BJ (cell line): ENCODE measurements at regions not wholly inside any gene's neighbourhood (a gene's known extent, or its start where the extent isn't known, plus 50 kb on each side); places are given as distances from the start of the nearest gene placed in this dataset.

ENCODE experiments used
- CTCF ChIA-PET: fragments of 350-600 bp; formaldehyde crosslinking; extraction: SDS; loops from one replicate; lab custom pipeline; 2021; ENCODE audit warnings: antibody characterized with exemption, inconsistent platforms; lab: Yijun Ruan, JAX
- POLR2A ChIA-PET: fragments of 300-600 bp; sonication (Branson Sonifier 250); formaldehyde crosslinking; extraction: SDS; loops from one replicate; lab custom pipeline; 2021; ENCODE audit warnings: antibody characterized with exemption; lab: Charles Lee
- DNase-seq: peaks from one replicate; pipeline ENCODE4 v3.0.0-alpha.2; 2011; ENCODE audit warnings: low read depth
- H3K27me3 ChIP-seq: 2 replicates; pipeline ENCODE4 v1.6.0; 2011; ENCODE audit warnings: low read length; ENCODE audit not compliant: control insufficient read depth, insufficient read depth
- H3K36me3 ChIP-seq: 2 replicates; pipeline ENCODE4 v1.5.1; 2011; ENCODE audit warnings: low read length; ENCODE audit not compliant: control insufficient read depth, insufficient read depth
- H3K4me3 ChIP-seq: 2 replicates; pipeline ENCODE4 v1.5.1; 2011; ENCODE audit warnings: low read depth, mild to moderate bottlenecking, control low read depth, low read length
- TF ChIP-seq, protein P1 (sequence below): IDR thresholded peaks from 2 replicates; pipeline ENCODE4 v1.5.1; 2011; ENCODE audit warnings: low read depth, mild to moderate bottlenecking, control low read depth, inconsistent platforms, low read length, moderate library complexity; ENCODE audit not compliant: insufficient read depth

DNA sequence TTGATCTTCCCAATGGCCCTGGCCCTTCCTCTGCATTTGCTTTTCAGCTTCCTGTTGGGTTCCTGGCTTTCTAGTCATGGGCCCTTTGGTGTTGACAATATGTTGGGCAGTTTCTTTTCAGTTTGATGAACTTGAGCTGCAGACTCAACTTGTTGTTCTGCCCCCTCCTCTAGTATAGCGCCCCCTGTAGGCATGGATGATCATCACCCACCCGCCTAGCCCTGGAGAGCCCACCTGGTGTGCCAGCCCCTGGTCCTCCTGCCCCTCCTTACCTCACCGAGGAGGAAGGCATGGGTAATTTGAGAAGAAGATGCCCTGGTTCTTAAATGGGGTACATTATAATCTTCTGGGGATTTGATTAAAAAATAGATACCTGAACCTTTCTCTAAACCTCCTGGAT is 271.2 kb downstream of the SNX10 start:
- CTCF ChIA-PET, result interaction anchor here (0.9 kb wide), 1 partner anchor 15 kb away, joined by 3 read pairs; no protein-coding TSS in a partner anchor
- Histone ChIP-seq H3K36me3 (no peaks in the 10 kb centered on the region), H3K27me3 (no peaks in the 10 kb centered on the region), H3K4me3 (no peak overlapping the region)
- POLR2A ChIA-PET, result no interaction called here
- TF ChIP-seq, protein P1, sequence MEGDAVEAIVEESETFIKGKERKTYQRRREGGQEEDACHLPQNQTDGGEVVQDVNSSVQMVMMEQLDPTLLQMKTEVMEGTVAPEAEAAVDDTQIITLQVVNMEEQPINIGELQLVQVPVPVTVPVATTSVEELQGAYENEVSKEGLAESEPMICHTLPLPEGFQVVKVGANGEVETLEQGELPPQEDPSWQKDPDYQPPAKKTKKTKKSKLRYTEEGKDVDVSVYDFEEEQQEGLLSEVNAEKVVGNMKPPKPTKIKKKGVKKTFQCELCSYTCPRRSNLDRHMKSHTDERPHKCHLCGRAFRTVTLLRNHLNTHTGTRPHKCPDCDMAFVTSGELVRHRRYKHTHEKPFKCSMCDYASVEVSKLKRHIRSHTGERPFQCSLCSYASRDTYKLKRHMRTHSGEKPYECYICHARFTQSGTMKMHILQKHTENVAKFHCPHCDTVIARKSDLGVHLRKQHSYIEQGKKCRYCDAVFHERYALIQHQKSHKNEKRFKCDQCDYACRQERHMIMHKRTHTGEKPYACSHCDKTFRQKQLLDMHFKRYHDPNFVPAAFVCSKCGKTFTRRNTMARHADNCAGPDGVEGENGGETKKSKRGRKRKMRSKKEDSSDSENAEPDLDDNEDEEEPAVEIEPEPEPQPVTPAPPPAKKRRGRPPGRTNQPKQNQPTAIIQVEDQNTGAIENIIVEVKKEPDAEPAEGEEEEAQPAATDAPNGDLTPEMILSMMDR, result no peak
- DNase-seq, result no peak

DNA sequence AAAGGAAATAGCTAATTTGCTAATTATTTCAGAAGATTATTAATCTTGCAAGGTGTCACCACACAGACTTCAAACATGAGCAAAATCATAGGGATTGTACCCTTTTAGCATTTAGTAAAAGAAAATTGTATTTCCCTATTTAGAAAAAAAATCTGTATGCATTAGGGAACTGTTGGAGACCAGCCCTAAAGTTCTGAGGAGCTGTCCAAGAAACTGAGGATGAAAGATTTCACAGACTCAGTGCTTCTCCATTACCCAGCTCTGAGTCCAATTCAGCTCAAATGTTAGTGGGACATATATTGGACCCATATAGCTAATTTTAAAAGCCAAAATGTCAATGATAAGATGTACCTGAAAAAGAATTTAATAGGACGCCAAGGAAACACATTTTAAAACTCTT is 271.7 kb downstream of the SNX10 start:
- no peaks in the 10 kb centered on the region for H3K27me3 ChIP-seq
- ChIA-PET CTCF (interaction anchor here (0.9 kb wide), 1 partner anchor 16 kb away, joined by 3 read pairs; no protein-coding TSS in a partner anchor), POLR2A (no interaction called here)
- H3K36me3 ChIP-seq, result no peaks in the 10 kb centered on the region
- TF ChIP-seq, protein P1, result no peak
- DNase-seq, result no peak
- no peak overlapping the region for H3K4me3 ChIP-seq

DNA sequence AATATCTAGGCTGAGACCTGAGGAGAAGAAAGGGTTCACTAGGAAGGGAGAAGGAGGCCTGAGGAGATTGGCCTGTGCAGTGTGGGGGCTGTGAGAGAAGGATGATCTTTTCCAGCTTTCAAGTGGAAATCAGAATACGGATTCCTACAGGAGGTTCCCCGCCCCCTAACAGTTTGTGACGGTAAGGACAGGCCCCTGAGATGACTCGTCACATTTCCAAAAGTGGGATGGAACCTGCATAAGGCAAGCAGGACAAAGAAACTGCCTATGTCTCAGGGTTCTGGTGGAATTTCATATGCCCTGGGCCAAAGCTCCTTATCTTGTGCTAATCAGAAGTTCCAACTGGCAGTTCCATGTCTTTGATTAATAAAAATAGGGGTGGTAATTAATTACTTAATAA is 275.6 kb downstream of the SNX10 start:
- CTCF ChIA-PET, result interaction anchor here (1.3 kb wide), 1 partner anchor 23 kb away, joined by 3 read pairs; no protein-coding TSS in a partner anchor
- no peak overlapping the region for H3K4me3 ChIP-seq
- no peak for DNase-seq
- H3K36me3 ChIP-seq, result no peaks in the 10 kb centered on the region
- no peaks in the 10 kb centered on the region for H3K27me3 ChIP-seq
- POLR2A ChIA-PET, result no interaction called here
- TF ChIP-seq, protein P1, result no peak

DNA sequence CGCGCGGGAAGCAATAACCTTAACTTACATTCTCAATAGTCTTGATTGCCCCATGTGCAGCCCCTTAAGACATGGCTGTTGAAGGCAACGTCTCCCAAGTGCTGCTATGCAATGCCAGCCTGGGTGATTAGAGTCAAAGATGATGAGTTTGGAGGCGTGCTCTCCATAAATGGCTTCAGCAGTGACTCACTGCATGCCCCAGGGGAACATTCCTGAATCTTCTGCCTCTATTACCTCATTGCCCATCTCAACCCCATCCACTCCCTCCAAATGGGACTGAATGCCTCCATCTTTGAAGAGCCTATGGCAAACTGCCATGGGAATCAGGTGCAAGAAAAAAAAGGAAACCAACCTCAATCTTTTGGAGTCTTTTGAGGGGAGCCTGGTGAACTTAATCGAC is 282.8 kb downstream of the SNX10 start:
- POLR2A ChIA-PET, result no interaction called here
- TF ChIP-seq, protein P1, result no peak
- CTCF ChIA-PET, result no interaction called here
- DNase-seq, result no peak
- Histone ChIP-seq H3K27me3 (no peaks in the 10 kb centered on the region), H3K36me3 (no peaks in the 10 kb centered on the region), H3K4me3 (no peak overlapping the region)

DNA sequence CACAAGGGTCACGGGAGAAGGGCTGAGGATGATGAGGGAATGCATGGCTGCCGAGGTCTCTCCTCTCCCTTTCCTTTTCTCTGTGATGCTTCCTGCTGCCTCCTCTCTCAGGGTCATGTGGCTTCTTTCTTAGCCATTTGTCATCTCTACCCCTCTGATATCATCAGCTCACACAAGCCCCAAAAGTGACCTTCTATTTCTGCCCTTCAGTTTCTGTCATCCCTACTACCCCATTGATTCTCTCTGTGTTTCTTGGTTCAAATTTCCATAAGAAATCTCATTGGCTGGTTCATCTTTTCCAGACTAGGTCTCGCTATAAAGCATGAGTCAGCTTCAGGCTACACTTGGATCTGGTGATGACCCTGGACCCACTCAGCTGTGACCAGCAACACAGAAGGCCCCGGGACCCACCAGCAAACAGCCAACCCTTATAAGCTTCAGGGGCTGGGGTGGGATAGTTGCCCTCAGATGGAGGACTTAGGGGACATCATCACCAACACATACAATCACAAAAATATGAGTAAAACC is 284.3 kb downstream of the SKAP2 start:
- no peaks in the 10 kb centered on the region for H3K27me3 ChIP-seq
- ChIA-PET POLR2A (no interaction called here), CTCF (interaction anchor here (1.3 kb wide), 1 partner anchor 15 kb away, joined by 4 read pairs; no protein-coding TSS in a partner anchor)
- no peaks in the 10 kb centered on the region for H3K36me3 ChIP-seq
- TF ChIP-seq, protein P1, result no peak
- H3K4me3 ChIP-seq, result no peak overlapping the region
- DNase-seq, result no peak
